GM18498 (cell line): ENCODE measurements at regions not wholly inside any gene's neighbourhood (a gene's known extent, or its start where the extent isn't known, plus 50 kb on each side); places are given as distances from the start of the nearest gene placed in this dataset.

Experiments
- ATAC-seq: cut with Tn5 transposase; IDR thresholded peaks from one replicate; pipeline ENCODE4 v1.9.1; 2021; ENCODE audit warnings: mild to moderate bottlenecking, moderate library complexity; ENCODE audit not compliant: unreplicated experiment

GRCh38 chr11:80831374-80831773 lies 1390.5 kb upstream of the TENM4 start:
- no peak for ATAC-seq

- no peak for ATAC-seq
These were observed 1387.0 kb upstream of the TENM4 start for GRCh38 chr11:80827781-80828180.

- ATAC-seq = no peak
These were observed 1386.0 kb upstream of the TENM4 start for GRCh38 chr11:80826808-80827207.

DNA sequence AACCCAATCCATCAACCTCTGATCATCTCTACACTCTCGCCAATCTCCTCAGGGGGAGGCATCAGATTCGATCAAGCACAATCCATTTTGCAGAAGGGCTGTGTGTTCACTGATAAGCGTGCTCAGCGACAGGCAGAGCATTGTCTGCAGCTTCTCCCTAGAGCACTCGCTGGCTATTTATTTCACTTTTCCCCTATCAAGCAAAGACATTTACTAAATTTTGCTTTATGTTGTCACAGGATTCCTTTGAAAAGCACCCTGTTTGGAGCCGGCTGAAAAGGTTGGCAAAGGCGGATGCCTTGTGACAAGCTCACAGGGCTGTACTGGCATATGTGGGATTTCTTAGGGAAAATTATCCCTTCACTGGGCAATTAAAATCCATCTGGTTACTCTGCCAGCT lies 1381.5 kb upstream of the TENM4 start:
- ATAC-seq = no peak

- ATAC-seq = no peak
These were observed 1378.4 kb upstream of the TENM4 start for GRCh38 chr11:80819271-80819670.

- ATAC-seq = peak; percentile 52
These were observed 1376.1 kb upstream of the TENM4 start for GRCh38 chr11:80816966-80817365.

GRCh38 chr11:80816454-80816847 lies 1375.6 kb upstream of the TENM4 start:
- peak; percentile 44 for ATAC-seq

- peak; percentile 90 for ATAC-seq
These were observed 1375.1 kb upstream of the TENM4 start for GRCh38 chr11:80815752-80816453.

DNA sequence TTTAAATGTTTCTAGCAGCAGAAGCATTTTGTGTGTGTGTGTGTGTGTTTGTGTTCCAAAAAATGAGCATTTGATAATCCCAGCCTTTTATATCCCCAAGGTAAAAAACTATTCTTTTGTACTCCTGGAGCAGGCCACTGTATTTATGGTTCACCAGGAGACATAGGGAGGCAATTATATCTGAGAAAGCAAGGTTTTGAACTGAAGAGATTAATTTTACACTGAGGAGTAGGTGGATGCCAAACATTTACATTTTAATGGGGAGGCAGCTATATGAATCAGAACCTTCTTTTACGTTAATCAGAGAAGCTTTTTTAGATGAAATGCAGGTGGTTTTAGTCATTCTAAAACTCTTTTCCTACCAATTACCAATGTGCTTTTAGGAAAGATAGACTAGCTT lies 1374.0 kb upstream of the TENM4 start:
- ATAC-seq = no peak

DNA sequence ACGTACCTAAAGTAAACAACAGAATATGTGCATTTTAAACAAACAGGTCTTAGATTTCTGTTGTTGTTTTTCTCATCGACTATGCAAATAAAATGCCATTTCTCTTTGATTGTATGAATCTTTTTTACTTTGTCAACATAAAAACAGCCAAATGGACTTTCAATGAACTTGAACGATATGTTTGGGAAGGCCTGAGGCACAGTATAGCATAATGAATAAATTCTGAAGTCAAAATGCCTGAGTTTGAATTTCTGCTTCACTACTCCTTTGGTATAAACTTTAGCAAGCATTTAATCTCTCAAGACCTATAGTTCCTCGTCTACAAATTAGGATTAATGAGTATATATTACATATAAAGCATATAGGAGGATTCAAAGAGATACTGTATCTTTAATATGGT lies 1369.9 kb upstream of the TENM4 start:
- ATAC-seq = no peak

- no peak for ATAC-seq
These were observed 1357.3 kb upstream of the TENM4 start for GRCh38 chr11:80798174-80798573.

- no peak for ATAC-seq
These were observed 1342.7 kb upstream of the TENM4 start for GRCh38 chr11:80783561-80783960.

DNA sequence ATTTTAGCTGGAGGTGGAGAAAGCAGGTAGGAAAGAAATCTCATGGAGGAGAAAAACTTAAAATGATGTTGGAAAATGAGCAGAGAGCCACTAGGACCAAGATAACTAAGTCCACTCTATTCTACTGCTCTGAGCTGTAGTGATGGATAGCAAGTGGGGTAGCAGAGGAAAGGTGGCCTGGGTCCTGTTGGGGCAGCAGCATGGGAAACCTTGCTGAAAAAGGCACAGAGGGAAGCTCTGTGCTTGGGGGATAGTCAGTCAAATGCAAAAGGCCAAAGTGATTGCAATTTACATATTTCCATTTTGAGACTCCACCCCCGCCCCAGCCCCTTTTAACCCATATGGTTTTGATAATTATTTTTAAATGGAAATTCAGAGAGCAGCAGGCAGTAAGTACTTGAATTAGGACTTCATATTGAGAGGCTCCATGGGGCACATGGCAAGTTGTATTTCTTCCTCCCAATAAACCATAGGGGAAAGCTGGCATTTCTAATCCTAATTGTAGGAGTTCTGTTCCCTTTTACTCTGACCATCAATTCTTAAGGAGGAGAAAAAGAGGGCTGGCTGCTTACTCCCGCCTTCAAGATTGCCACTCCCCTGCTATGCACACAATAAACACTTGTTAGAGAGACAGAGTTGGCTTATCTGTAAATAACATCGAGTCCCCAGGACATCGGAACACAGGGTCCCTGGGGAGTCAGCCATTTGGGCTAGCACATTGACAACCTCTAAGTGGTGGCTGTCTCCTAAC lies 1341.5 kb upstream of the TENM4 start:
- ATAC-seq = no peak

DNA sequence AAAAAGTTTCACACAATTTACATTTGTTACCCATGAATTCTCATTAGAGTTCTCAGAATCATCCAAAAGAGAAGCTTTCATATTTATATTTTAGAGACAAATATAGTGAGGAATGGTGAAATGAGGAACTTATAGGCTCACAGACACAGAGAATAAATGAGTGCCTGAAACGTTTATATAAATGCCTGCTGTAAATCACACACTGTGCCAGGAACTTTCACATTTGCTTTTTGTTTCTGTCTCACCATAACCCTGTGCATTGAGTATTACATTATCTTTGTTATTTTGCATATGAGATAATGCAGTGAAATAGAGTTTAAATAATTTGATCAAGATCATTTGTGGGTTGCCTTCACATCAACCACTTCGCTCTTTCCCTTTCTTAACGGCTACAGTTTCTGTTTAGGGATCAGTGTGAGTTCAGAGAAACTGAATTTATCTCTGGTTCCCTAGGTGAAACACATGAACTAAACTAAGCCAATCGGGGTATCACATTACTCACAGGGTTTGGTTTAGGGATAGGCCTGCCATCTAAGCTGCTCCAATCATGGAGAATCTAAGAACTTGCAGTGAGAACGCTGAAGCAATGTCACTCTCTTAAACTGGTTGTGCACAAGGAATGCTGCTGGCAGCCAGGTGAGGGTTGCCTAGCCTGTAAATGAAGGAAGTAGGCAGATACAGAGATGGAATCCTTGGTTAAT lies 1339.2 kb upstream of the TENM4 start:
- no peak for ATAC-seq

GRCh38 chr11:80778941-80779340 lies 1338.1 kb upstream of the TENM4 start:
- no peak for ATAC-seq

DNA sequence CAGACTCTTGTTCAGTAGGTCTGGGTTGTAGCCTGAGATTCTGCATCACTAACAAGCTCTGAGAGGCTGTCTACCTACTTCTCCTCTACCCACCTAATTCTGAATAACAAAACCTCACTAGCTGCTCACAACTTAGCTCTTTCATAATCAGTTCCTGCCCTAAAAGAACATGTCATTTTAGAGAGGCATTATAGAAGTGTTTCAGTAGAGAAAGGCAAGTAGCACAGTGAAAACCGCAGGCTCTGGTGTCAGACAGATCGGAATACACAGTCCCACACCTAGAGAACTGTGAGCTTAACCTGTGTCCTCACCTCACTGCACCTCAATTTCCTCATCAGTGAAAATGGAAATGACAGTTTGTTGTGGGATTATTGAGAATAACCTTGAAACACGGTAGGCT lies 1337.6 kb upstream of the TENM4 start:
- no peak for ATAC-seq

DNA sequence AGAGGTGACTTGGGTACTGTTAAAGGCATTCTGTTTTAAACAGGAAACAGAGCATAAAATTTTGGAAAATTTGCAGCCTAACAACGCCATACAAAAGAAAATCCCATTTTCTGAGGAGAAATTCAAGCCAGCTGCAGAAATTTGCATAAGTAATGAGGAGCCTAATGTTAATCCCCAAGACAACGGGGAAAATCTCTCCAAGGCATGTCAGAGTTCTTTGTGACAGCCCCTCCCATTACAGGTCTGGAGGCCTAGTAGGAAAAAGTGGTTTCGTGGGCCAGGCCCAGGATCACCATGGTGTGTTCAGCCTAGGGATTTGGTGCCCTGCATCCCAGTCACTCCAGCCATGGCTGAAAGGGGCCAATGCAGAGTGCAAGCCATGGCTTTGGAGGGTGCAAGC lies 1333.1 kb upstream of the TENM4 start:
- no peak for ATAC-seq

- ATAC-seq = no peak
These were observed 1330.2 kb upstream of the TENM4 start for GRCh38 chr11:80771017-80771416.

- ATAC-seq = no peak
These were observed 1318.0 kb upstream of the TENM4 start for GRCh38 chr11:80758787-80759186.

- ATAC-seq = no peak
These were observed 1307.5 kb upstream of the TENM4 start for GRCh38 chr11:80748207-80748925.

DNA sequence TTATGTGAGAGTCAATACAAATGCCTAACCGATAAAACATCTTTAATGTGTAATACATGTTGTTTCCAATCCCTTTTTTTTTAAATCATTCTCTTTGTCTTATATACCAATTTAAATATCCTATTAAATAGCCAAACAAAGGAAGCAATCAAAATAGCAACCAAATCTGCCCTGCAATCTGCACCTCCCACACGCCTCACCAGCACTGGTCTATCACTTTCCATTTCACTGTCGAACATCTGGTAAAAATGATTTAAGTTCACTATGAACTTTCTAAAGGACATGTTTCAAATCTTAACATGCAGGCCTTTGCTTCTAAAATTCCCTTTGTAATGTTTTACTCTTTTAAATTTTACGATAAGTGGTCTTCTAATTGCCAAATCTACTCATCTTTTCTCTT lies 1305.5 kb upstream of the TENM4 start:
- no peak for ATAC-seq
